WERI-Rb-1 (cell line): ENCODE measurements at regions not wholly inside any gene's neighbourhood (a gene's known extent, or its start where the extent isn't known, plus 50 kb on each side); places are given as distances from the start of the nearest gene placed in this dataset.
"Not testable (repeated sequence)": the region's sequence is repeated elsewhere in the genome, so short reads cannot be mapped to it uniquely, and the experiment has no call there.

Experiments
- DNase-seq: peaks from one replicate; pipeline ENCODE4 v3.0.0-alpha.2; 2020
- H3K27ac ChIP-seq: fragments of 250-450 bp; sonication (Bioruptor Pico); 2 replicates; pipeline ENCODE4 v1.5.1; 2020; ENCODE audit warnings: mild to moderate bottlenecking, moderate library complexity
- H3K27me3 ChIP-seq: fragments of 250-450 bp; sonication (Bioruptor Pico); 2 replicates; pipeline ENCODE4 v1.5.1; 2021; ENCODE audit warnings: mild to moderate bottlenecking, low read depth, moderate library complexity; ENCODE audit not compliant: insufficient read depth, severe bottlenecking
- H3K36me3 ChIP-seq: fragments of 250-450 bp; sonication (Bioruptor Pico); 2 replicates; pipeline ENCODE4 v1.5.1; 2020; ENCODE audit warnings: mild to moderate bottlenecking, moderate library complexity
- H3K4me3 ChIP-seq: 2 replicates; pipeline ENCODE4 v1.5.1; 2011; ENCODE audit warnings: low read depth, mild to moderate bottlenecking, control low read depth, low read length
- H3K9me3 ChIP-seq: fragments of 250-450 bp; sonication (Bioruptor Pico); 2 replicates; pipeline ENCODE4 v1.5.1; 2021; ENCODE audit warnings: mild to moderate bottlenecking, moderate library complexity; ENCODE audit not compliant: severe bottlenecking
- TF ChIP-seq, protein P1 (sequence below): IDR thresholded peaks from 2 replicates; pipeline ENCODE4 v1.5.1; 2011; ENCODE audit warnings: low read depth, mild to moderate bottlenecking, control low read depth, inconsistent platforms, low read length

DNA sequence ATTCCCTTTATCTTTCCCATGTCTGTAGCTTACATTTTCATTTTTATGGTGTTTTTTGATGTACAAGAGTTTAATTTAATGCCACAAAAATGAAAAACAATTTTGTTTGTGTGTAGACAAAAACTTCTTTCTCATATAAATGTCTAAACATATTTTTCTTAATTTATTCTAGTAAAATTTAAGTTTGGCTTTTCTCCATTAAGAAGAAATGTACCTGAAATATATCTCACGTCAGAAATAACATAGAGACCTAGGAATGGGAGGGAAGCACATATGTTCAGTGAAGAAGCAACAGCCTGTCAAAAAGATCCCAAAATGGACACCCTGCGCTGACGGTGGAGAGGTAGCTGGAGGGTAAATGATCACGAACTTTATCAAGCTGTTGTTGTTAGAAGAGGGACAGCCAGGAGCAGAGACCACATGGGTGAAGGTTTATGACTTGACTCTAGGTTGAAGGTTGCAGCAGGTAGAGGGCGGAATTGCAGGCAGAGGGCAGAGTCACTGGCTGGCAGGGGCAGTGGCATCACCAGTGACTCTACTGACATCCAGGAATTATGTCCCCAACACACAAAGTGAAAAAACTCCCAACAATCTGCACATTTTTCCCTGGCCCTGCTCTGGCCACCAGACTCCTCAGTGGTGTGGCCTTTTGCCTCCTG, 225.9 kb upstream of the PRSS58 start:
- DNase-seq = no peak
- no peaks in the 10 kb centered on the region for H3K36me3 ChIP-seq
- H3K9me3 ChIP-seq = no peaks in the 10 kb centered on the region
- TF ChIP-seq, protein P1, sequence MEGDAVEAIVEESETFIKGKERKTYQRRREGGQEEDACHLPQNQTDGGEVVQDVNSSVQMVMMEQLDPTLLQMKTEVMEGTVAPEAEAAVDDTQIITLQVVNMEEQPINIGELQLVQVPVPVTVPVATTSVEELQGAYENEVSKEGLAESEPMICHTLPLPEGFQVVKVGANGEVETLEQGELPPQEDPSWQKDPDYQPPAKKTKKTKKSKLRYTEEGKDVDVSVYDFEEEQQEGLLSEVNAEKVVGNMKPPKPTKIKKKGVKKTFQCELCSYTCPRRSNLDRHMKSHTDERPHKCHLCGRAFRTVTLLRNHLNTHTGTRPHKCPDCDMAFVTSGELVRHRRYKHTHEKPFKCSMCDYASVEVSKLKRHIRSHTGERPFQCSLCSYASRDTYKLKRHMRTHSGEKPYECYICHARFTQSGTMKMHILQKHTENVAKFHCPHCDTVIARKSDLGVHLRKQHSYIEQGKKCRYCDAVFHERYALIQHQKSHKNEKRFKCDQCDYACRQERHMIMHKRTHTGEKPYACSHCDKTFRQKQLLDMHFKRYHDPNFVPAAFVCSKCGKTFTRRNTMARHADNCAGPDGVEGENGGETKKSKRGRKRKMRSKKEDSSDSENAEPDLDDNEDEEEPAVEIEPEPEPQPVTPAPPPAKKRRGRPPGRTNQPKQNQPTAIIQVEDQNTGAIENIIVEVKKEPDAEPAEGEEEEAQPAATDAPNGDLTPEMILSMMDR = peak; percentile 22; the same call in 1 of the 2 replicates
- no peak overlapping the region for H3K27ac ChIP-seq
- H3K27me3 ChIP-seq = no peaks in the 10 kb centered on the region
- no peak overlapping the region for H3K4me3 ChIP-seq

DNA sequence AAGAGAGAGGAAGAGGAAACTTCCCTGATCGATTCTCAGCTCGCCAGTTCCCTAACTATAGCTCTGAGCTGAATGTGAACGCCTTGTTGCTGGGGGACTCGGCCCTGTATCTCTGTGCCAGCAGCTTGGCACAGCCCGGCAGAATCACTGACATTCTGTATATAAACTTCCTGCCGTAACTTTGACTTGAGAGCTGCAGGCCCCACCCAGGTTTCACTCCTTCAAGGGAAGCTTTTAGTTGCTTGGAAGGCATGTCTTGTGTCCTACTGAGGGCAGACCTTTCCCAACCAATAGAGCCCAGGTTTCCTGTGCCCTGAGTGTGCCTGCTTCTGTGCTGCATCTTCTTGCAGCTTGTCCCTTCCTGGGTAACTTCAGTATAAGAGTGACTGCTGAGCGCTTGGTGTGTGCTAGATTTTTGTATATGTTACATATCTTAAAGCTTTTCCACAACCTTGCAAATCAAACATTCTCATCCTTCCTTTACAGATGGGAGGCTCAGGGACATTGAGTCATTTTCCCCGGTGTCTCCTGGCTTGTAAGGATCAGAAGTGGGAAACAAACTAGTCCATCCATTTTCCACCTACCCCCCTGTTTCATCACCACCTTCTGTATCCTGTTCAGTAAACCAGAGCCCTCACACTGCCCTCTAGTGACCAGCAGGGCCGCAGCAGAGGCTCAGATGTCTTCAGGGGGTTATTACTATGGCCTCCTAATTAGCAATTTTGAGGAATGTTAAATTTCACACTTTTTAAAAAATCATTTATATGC, 225.2 kb upstream of the PRSS58 start:
- Histone ChIP-seq H3K9me3 (no peaks in the 10 kb centered on the region), H3K4me3 (no peak overlapping the region), H3K27me3 (no peaks in the 10 kb centered on the region), H3K27ac (no peak overlapping the region), H3K36me3 (no peaks in the 10 kb centered on the region)
- TF ChIP-seq, protein P1 = peak; percentile 72
- peak; percentile 76 for DNase-seq

DNA sequence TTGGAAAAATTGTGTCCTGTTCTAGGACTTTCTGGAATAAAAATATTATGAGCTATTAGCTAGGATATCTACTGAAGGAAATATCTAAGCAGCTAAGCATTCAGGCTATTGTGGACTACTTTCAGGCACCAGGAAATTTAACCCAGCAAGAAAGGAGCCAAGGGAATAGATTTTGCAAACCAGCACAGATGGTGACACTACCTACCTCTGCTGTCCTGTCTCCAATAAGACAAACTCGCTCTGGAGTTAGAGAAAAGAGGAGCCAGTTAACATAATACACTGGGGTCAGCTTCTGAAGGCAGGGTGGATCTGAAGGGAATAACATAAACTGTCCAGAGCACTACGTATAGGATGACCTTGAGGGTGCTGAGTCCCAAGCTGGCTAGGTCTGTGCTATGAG, 223.7 kb upstream of the PRSS58 start:
- no peak overlapping the region for H3K4me3 ChIP-seq
- no peaks in the 10 kb centered on the region for H3K36me3 ChIP-seq
- no peaks in the 10 kb centered on the region for H3K27me3 ChIP-seq
- TF ChIP-seq, protein P1 = peak; percentile 40; the same call in 1 of the 2 replicates
- H3K27ac ChIP-seq = peak overlapping the region; percentile 51
- peak; percentile 35 for DNase-seq
- H3K9me3 ChIP-seq = no peaks in the 10 kb centered on the region

DNA sequence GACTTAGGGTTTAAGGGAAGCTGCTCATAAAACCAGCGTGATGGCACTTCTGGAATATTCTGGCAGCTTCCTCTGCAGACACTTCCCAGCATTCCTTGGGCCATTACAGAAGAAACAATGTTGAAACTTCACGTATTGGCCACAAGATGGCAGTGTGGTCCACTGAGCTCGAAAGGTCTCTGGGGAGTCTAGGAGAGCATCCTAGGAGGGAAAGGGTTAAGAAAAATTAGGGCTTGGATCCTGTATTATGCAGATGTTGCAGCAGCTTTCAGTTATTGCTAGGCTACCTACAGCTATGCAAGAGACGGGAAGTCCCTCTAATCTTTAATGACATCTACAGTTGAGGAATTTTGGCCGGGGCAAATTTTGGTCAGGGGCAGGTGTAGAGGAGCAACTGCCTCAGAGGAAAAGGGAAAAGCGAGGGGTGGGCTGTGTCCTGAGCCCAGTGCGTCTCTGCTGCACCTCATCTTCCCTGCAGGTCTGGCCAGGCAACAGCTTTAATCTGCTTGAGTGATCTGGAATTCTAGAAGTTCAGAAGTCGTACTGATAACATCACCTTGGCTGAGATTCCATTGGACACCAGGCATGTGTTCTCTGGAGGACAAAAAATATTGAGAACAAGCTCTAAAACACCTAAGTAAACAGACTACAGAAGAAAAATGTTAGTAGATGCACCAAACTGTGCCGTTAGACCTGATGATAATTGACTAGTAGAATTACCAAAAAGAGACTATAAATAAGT, 220.8 kb upstream of the PRSS58 start:
- Histone ChIP-seq H3K4me3 (no peak overlapping the region), H3K9me3 (no peaks in the 10 kb centered on the region), H3K27me3 (no peaks in the 10 kb centered on the region), H3K36me3 (no peaks in the 10 kb centered on the region), H3K27ac (no peak overlapping the region)
- DNase-seq = peak; percentile 41
- TF ChIP-seq, protein P1 = peak; percentile 64

DNA sequence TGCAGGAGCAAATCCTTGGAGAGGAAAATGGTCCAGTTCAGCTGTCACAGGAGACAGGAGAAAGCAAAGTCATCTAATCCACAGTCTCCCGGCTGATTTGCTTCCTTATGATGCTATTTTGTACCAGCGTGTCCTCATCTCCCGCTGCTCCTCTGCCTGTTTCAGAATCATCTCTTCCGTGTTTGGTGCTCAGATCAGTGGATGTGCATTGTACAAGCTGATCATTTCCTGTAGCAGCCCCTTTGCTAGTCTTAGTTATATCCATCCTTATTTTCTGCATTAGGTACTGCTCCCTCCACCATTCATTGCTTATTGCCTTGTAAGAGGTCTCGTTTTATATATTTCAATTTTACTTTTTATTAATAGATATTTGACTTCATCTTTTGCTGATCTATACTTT, 219.9 kb upstream of the PRSS58 start:
- H3K27me3 ChIP-seq, H3K9me3 ChIP-seq, H3K27ac ChIP-seq, H3K36me3 ChIP-seq, DNase-seq, H3K4me3 ChIP-seq: not testable (repeated sequence)

DNA sequence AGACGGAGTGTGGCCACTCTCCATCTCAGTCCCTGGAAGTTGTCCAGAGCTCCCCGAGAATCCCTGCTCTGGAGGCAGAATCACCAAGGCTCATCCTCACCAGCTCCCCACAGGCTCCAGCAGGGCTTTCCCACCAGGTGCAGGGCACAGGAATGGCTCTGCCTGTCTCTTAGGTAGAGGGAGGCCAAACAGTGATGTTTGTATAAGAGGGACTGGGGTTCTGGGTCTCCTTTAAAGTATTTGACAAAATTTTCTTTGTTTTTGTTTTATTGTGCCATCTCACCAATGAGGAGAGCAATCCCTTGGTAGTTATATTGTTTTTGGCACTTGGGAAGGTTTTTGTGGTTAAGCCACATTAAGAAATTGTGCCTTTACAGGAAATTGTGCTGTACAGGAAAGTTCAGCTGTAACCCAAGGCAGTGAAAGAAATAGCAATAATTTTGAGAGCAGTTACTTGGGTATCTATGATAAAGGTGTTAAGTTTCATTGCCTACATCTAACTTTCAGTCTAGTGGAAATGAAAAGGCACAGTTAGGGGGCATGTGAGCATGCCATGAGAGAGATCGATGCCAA, 219.3 kb upstream of the PRSS58 start:
- Histone ChIP-seq H3K27me3 (no peaks in the 10 kb centered on the region), H3K36me3 (no peaks in the 10 kb centered on the region), H3K27ac (no peak overlapping the region), H3K4me3 (no peak overlapping the region), H3K9me3 (no peaks in the 10 kb centered on the region)
- DNase-seq = no peak
- TF ChIP-seq, protein P1 = no peak
